Effector memory CD8-positive, alpha-beta T cell (primary cell): ENCODE measurements at regions not wholly inside any gene's neighbourhood (a gene's known extent, or its start where the extent isn't known, plus 50 kb on each side); places are given as distances from the start of the nearest gene placed in this dataset.

Experiments used
- ATAC-seq: fragments of 150-1000 bp; cut with Tn5 transposase; replicated peaks from 2 replicates; pipeline ENCODE4 v1.10.0; 2021; ENCODE audit warnings: mild to moderate bottlenecking, moderate library complexity
- DNase-seq, 3 experiments: peaks; one replicate each; pipeline ENCODE4 v3.0.0; 2021
- H3K27ac Mint-ChIP-seq, 2 donors: one replicate each; pipeline ENCODE4 v1.8.0; 2022; ENCODE audit warnings: mild to moderate bottlenecking in 2 of 2, mixed read lengths in 2 of 2, moderate library complexity in 2 of 2
- H3K27me3 Mint-ChIP-seq, 2 donors: one replicate each; pipeline ENCODE4 v1.8.0; 2022; ENCODE audit warnings: mixed read lengths in 2 of 2
- H3K36me3 Mint-ChIP-seq: one replicate; pipeline ENCODE4 v1.8.0; 2022; ENCODE audit warnings: mild to moderate bottlenecking, moderate library complexity, mixed read lengths; ENCODE audit not compliant: insufficient read depth
- H3K4me1 Mint-ChIP-seq, 2 donors: one replicate each; pipeline ENCODE4 v1.8.0; 2022; ENCODE audit warnings: low read depth in 2 of 2, mixed read lengths in 2 of 2
- H3K4me3 Mint-ChIP-seq, 2 donors: one replicate each; pipeline ENCODE4 v1.8.0; 2022; ENCODE audit warnings: mild to moderate bottlenecking in 2 of 2, mixed read lengths in 2 of 2, moderate library complexity in 2 of 2
- H3K9me3 Mint-ChIP-seq, 2 donors: one replicate each; pipeline ENCODE4 v1.8.0; 2022; ENCODE audit warnings: mixed read lengths in 2 of 2

GRCh38 chr2:105573910-105574655 lies 170.6 kb upstream of the NCK2 start:
- peaks cover 7 to 24% of the 10 kb centered on the region in 2 donors for H3K4me1 Mint-ChIP-seq
- H3K9me3 Mint-ChIP-seq: no peaks in the 10 kb centered on the region
- peaks cover 23 to 48% of the 10 kb centered on the region in 2 donors for H3K27me3 Mint-ChIP-seq
- peaks cover 5% of the 10 kb centered on the region for H3K36me3 Mint-ChIP-seq
- DNase-seq: no peak
- peak overlapping the region; percentile 4 to 25 for H3K4me3 Mint-ChIP-seq
- H3K27ac Mint-ChIP-seq: no peak overlapping the region
- no peak for ATAC-seq

GRCh38 chr2:105573490-105573889 lies 171.2 kb upstream of the NCK2 start:
- no peak overlapping the region for H3K27ac Mint-ChIP-seq

GRCh38 chr2:105571445-105571987 lies 172.7 kb upstream of the FHL2 start:
- H3K4me3 Mint-ChIP-seq: no peak overlapping the region
- ATAC-seq (no peak), DNase-seq (no peak)
- peaks cover 4 to 23% of the 10 kb centered on the region in 2 donors for H3K4me1 Mint-ChIP-seq
- H3K9me3 Mint-ChIP-seq: no peaks in the 10 kb centered on the region
- peaks cover 5% of the 10 kb centered on the region for H3K36me3 Mint-ChIP-seq
- H3K27me3 Mint-ChIP-seq: peaks cover 28 to 48% of the 10 kb centered on the region in 2 donors
- no peak overlapping the region for H3K27ac Mint-ChIP-seq

More at GRCh38 chr2:105573490-105573889, 171.2 kb upstream of the NCK2 start:
- Mint-ChIP-seq H3K9me3 (no peaks in the 10 kb centered on the region), H3K36me3 (peaks cover 5% of the 10 kb centered on the region), H3K4me3 (peak overlapping the region in 1 of 2 donors; percentile 4), H3K4me1 (peaks cover 7 to 24% of the 10 kb centered on the region in 2 donors), H3K27me3 (peaks cover 23 to 48% of the 10 kb centered on the region in 2 donors)
- ATAC-seq: no peak
- DNase-seq: no peak

- ATAC-seq: no peak
- peaks cover 0 to 19% of the 10 kb centered on the region in 2 donors for H3K4me1 Mint-ChIP-seq
- H3K36me3 Mint-ChIP-seq: peaks cover 3% of the 10 kb centered on the region
- H3K27me3 Mint-ChIP-seq: peaks cover 28 to 45% of the 10 kb centered on the region in 2 donors
- no peak for DNase-seq
- no peak overlapping the region for H3K4me3 Mint-ChIP-seq
- no peak overlapping the region for H3K27ac Mint-ChIP-seq
- H3K9me3 Mint-ChIP-seq: no peaks in the 10 kb centered on the region
These were observed 171.9 kb upstream of the FHL2 start for GRCh38 chr2:105570757-105571156.

- Mint-ChIP-seq H3K27me3 (peaks cover 25 to 41% of the 10 kb centered on the region in 2 donors), H3K36me3 (peaks cover 3% of the 10 kb centered on the region), H3K4me3 (no peak overlapping the region), H3K4me1 (peaks cover 0 to 16% of the 10 kb centered on the region in 2 donors), H3K9me3 (no peaks in the 10 kb centered on the region), H3K27ac (no peak overlapping the region)
- ATAC-seq: no peak
- no peak for DNase-seq
These were observed 171.5 kb upstream of the FHL2 start for GRCh38 chr2:105570326-105570725.

- ATAC-seq: no peak
- Mint-ChIP-seq H3K4me3 (no peak overlapping the region), H3K9me3 (no peaks in the 10 kb centered on the region), H3K27ac (no peak overlapping the region), H3K27me3 (peaks cover 22 to 37% of the 10 kb centered on the region in 2 donors), H3K4me1 (peaks cover 0 to 14% of the 10 kb centered on the region in 2 donors), H3K36me3 (peaks cover 3% of the 10 kb centered on the region)
- no peak for DNase-seq
These were observed 170.8 kb upstream of the FHL2 start for GRCh38 chr2:105569606-105570005.

GRCh38 chr2:105567996-105568494 lies 169.2 kb upstream of the FHL2 start:
- DNase-seq: no peak
- Mint-ChIP-seq H3K4me3 (no peak overlapping the region), H3K9me3 (no peaks in the 10 kb centered on the region), H3K27me3 (peaks cover 24 to 35% of the 10 kb centered on the region in 2 donors), H3K27ac (peak overlapping the region in 1 of 2 donors; percentile 30), H3K36me3 (peaks cover 3% of the 10 kb centered on the region), H3K4me1 (peaks cover 0 to 12% of the 10 kb centered on the region in 2 donors)
- ATAC-seq: peak; percentile 43

- H3K36me3 Mint-ChIP-seq: no peaks in the 10 kb centered on the region
- ATAC-seq (no peak), DNase-seq (no peak)
- H3K4me1 Mint-ChIP-seq: peaks cover 0 to 3% of the 10 kb centered on the region in 2 donors
- no peaks in the 10 kb centered on the region for H3K9me3 Mint-ChIP-seq
- no peak overlapping the region for H3K27ac Mint-ChIP-seq
- H3K4me3 Mint-ChIP-seq: no peak overlapping the region
- peaks cover 30 to 38% of the 10 kb centered on the region in 2 donors for H3K27me3 Mint-ChIP-seq
These were observed 164.3 kb upstream of the FHL2 start for GRCh38 chr2:105563000-105563719.

GRCh38 chr2:105561401-105561800 lies 162.6 kb upstream of the FHL2 start:
- Mint-ChIP-seq H3K4me3 (no peak overlapping the region), H3K9me3 (no peaks in the 10 kb centered on the region), H3K27me3 (peaks cover 43 to 56% of the 10 kb centered on the region in 2 donors), H3K36me3 (no peaks in the 10 kb centered on the region), H3K27ac (no peak overlapping the region), H3K4me1 (no peaks in the 10 kb centered on the region)
- DNase-seq (no peak), ATAC-seq (no peak)

GRCh38 chr2:105560157-105560556 lies 161.3 kb upstream of the FHL2 start:
- DNase-seq (no peak), ATAC-seq (no peak)
- Mint-ChIP-seq H3K9me3 (no peaks in the 10 kb centered on the region), H3K4me3 (no peak overlapping the region), H3K36me3 (no peaks in the 10 kb centered on the region), H3K27ac (no peak overlapping the region), H3K27me3 (peaks cover 45 to 68% of the 10 kb centered on the region in 2 donors), H3K4me1 (no peaks in the 10 kb centered on the region)

GRCh38 chr2:105557021-105557920 lies 158.4 kb upstream of the FHL2 start:
- Mint-ChIP-seq H3K27me3 (peaks cover 61 to 90% of the 10 kb centered on the region in 2 donors), H3K36me3 (no peaks in the 10 kb centered on the region), H3K4me1 (no peaks in the 10 kb centered on the region), H3K27ac (no peak overlapping the region), H3K9me3 (no peaks in the 10 kb centered on the region), H3K4me3 (no peak overlapping the region)
- no peak for ATAC-seq
- DNase-seq: no peak

GRCh38 chr2:105556366-105556765 lies 157.5 kb upstream of the FHL2 start:
- peaks cover 67 to 81% of the 10 kb centered on the region in 2 donors for H3K27me3 Mint-ChIP-seq
- H3K9me3 Mint-ChIP-seq: no peaks in the 10 kb centered on the region
- ATAC-seq (no peak), DNase-seq (no peak)
- H3K36me3 Mint-ChIP-seq: no peaks in the 10 kb centered on the region
- no peaks in the 10 kb centered on the region for H3K4me1 Mint-ChIP-seq
- H3K27ac Mint-ChIP-seq: no peak overlapping the region
- no peak overlapping the region for H3K4me3 Mint-ChIP-seq

GRCh38 chr2:105554235-105554634 lies 155.4 kb upstream of the FHL2 start:
- ATAC-seq: no peak
- Mint-ChIP-seq H3K9me3 (no peaks in the 10 kb centered on the region), H3K4me1 (no peaks in the 10 kb centered on the region), H3K27me3 (peaks cover 62 to 70% of the 10 kb centered on the region in 2 donors), H3K27ac (no peak overlapping the region), H3K4me3 (no peak overlapping the region), H3K36me3 (no peaks in the 10 kb centered on the region)
- DNase-seq: no peak
